ENCODE measurements at regions not wholly inside any gene's neighbourhood (a gene's known extent, or its start where the extent isn't known, plus 50 kb on each side); places are given as distances from the start of the nearest gene placed in this dataset.

DNA sequence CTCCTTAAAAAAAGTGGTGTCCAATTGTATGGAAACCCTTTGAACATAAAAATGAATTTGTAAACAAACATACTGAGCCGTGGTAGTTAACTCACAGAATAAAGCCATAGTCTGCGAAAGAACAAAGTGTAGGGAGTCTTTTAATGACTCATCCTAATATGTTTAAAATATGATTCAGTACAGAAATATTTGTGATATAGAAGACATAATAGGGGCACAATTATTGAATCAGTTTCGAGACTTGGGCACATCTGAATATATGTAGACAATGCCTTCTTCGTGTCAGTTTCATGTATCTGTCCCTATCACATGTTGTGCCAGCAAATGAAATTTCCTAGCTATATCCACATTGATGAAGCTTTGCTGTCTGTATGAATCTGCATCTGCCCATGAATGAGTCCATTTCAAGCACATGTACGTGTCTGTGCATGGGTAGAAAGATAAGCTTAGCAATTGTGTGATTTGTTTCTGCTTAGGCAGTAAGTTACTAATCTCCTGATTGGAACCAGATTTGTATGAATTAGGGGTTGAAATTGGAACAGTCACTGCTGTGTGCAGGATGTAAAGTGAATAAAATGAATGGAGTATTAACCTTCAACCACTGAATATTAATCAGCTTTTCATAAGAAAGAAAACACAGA lies 112.5 kb upstream of the SOX9 start:
- H4K8ac ChIP-seq (ENCODE audit: low read depth in 2 of 2, low read length in 2 of 2): no peak overlapping the region
- no peaks in the 10 kb centered on the region for H3K79me1 ChIP-seq (ENCODE audit: low read depth in 1 of 2, low read length in 2 of 2)
- intact Hi-C loops (cut with micrococcal nuclease): no loop called here
- no peaks in the 10 kb centered on the region for H3K9me3 ChIP-seq (ENCODE audit: control insufficient read depth, insufficient read depth, low read length)
- ChIA-PET CTCF (interaction anchor here (0.5 to 1.1 kb wide), 2 partner anchors 22 to 408 kb away, joined by 3 read pairs; no protein-coding TSS in a partner anchor), POLR2A (ENCODE audit: unreplicated experiment) (no interaction called here)
- H4K20me1 ChIP-seq (ENCODE audit: insufficient read depth, low read length): no peaks in the 10 kb centered on the region
- H2BK15ac ChIP-seq (ENCODE audit: low read depth, low read length): no peak overlapping the region
- in situ Hi-C loops (cut with MboI; ENCODE audit: low sequenced_read_pairs): no loop called here
- DNase-seq (peak; percentile 55), ATAC-seq (ENCODE audit: low read depth) (peak; percentile 37; the same call in 1 of the 2 replicates)
- no peak overlapping the region for H3K4ac ChIP-seq (ENCODE audit: low read depth, low read length)
- no peak overlapping the region for H3K4me3 ChIP-seq (ENCODE audit: insufficient read depth, low read depth, low read length)
- H3K4me1 ChIP-seq (ENCODE audit: control insufficient read depth, insufficient read depth, low read length): peaks cover 2% of the 10 kb centered on the region
- no peak overlapping the region for H4K91ac ChIP-seq (ENCODE audit: insufficient read depth, low read depth, low read length)
- no peak overlapping the region for H2AFZ ChIP-seq (replicated peaks; ENCODE audit: low read length, poor library complexity)
- no peak overlapping the region for H2AK9ac ChIP-seq (replicated peaks; ENCODE audit: low read depth, low read length, poor library complexity)
- no peak overlapping the region for H3K27ac ChIP-seq (ENCODE audit: insufficient read depth, low read length)
- H2AK5ac ChIP-seq (ENCODE audit: low read depth, low read length): no peak overlapping the region
- no peak overlapping the region for H2BK20ac ChIP-seq (ENCODE audit: low read depth, low read length)
- H3K36me3 ChIP-seq (ENCODE audit: control insufficient read depth, insufficient read depth, low read length): no peaks in the 10 kb centered on the region
- no peak overlapping the region for H3K4me2 ChIP-seq (ENCODE audit: low read depth, low read length)
- H3K56ac ChIP-seq (ENCODE audit: extremely low read depth, insufficient read depth, low read length): no peak overlapping the region
- no TSS peak for BruUV-seq (replicated peaks)
- H3K14ac ChIP-seq (replicated peaks; ENCODE audit: low read depth, low read length): no peak overlapping the region
- TF ChIP-seq MAFK (IDR thresholded peaks at IDR 0.05; ENCODE audit: low read depth, low read length) (no peak), MXI1 (IDR thresholded peaks at IDR 0.05; ENCODE audit: borderline replicate concordance, low read depth, low read length) (no peak), CEBPB (IDR thresholded peaks at IDR 0.05; ENCODE audit: low read depth, low read length) (no peak), CHD1 (IDR thresholded peaks at IDR 0.05; ENCODE audit: low read depth, low read length) (no peak), RCOR1 (IDR thresholded peaks at IDR 0.05; ENCODE audit: insufficient replicate concordance, low read length) (no peak), FOS (IDR thresholded peaks at IDR 0.05; ENCODE audit: low read depth, low read length) (no peak)
- 80% methylated on average over 1 of the region's 5 CpGs; no CpG with 5 or more reads in 1 of the 2 experiments for WGBS, 2 experiments (ENCODE audit: extremely low coverage in 2 of 2, insufficient read length in 1 of 2)
- H2BK5ac ChIP-seq (ENCODE audit: low read depth, low read length, poor library complexity, severe bottlenecking): no peak overlapping the region
- H2BK120ac ChIP-seq (ENCODE audit: low read depth, low read length): no peak overlapping the region
- H3K27me3 ChIP-seq (ENCODE audit: control insufficient read depth, insufficient read depth, low read length): no peaks in the 10 kb centered on the region
- no peak overlapping the region for H3K18ac ChIP-seq (ENCODE audit: low read depth, low read length)
- no peak overlapping the region for H4K5ac ChIP-seq (ENCODE audit: low read depth, low read length)
- dilution Hi-C loops (cut with HindIII; ENCODE audit: low sequenced_read_pairs, unreplicated experiment): no loop called here
- no peak overlapping the region for H3K9ac ChIP-seq (ENCODE audit: low read depth, low read length)
- no peak overlapping the region for H3K23ac ChIP-seq (ENCODE audit: low read depth, low read length)
- no peaks in the 10 kb centered on the region for H3K9me1 ChIP-seq (ENCODE audit: insufficient read depth, low read length)

Measured in IMR-90 (cell line).